K562 (cell line): ENCODE measurements at regions not wholly inside any gene's neighbourhood (a gene's known extent, or its start where the extent isn't known, plus 50 kb on each side); places are given as distances from the start of the nearest gene placed in this dataset.

Source experiments
- MYBL2 ChIP-seq, 2 experiments: fragments of 450-650 bp in 1 of 2; sonication (generic) in 1 of 2; formaldehyde crosslinking in 1 of 2; IDR thresholded peaks; 2 replicates each; pipeline versions ENCODE4 v1.6.1 to v1.8.1; 2017 to 2022; ENCODE audit warnings: borderline replicate concordance in 1 of 2, inconsistent platforms in 1 of 2, low read depth in 1 of 2, mild to moderate bottlenecking in 1 of 2, missing genetic modification reagents in 1 of 2, moderate library complexity in 1 of 2
- RNF2 ChIP-seq: sonication (generic); IDR thresholded peaks from 2 replicates; pipeline ENCODE4 v1.6.1; 2016
- ZNF282 ChIP-seq: sonication (generic); formaldehyde crosslinking; IDR thresholded peaks from 2 replicates; pipeline ENCODE4 v1.8.1; 2023; ENCODE audit warnings: missing genetic modification reagents
- TF ChIP-seq, protein P1 (sequence below): fragments of 250-450 bp; sonication (Bioruptor Pico); IDR thresholded peaks from 2 replicates; pipeline ENCODE4 v1.5.0; 2021; ENCODE audit warnings: mild to moderate bottlenecking, moderate library complexity

DNA sequence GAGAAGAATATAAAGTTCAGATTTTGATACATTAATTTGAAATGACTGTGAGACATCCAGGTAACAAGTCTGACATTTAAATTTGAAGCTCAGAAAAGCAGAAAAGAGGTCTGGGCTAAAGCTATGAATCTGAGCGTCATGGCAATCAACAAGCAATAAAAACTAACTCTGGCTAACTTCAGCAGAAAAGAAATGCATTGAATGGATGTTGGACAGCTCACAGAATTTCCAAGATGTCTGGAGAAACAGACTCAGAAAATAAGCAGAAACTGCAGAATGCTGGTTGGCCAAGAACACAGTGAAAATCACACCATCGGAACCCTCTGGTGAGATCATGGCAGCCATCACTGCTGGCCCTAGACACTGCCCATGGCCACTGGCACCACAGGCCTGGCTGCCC is 366.6 kb downstream of the METTL4 start:
- TF ChIP-seq, protein P1, sequence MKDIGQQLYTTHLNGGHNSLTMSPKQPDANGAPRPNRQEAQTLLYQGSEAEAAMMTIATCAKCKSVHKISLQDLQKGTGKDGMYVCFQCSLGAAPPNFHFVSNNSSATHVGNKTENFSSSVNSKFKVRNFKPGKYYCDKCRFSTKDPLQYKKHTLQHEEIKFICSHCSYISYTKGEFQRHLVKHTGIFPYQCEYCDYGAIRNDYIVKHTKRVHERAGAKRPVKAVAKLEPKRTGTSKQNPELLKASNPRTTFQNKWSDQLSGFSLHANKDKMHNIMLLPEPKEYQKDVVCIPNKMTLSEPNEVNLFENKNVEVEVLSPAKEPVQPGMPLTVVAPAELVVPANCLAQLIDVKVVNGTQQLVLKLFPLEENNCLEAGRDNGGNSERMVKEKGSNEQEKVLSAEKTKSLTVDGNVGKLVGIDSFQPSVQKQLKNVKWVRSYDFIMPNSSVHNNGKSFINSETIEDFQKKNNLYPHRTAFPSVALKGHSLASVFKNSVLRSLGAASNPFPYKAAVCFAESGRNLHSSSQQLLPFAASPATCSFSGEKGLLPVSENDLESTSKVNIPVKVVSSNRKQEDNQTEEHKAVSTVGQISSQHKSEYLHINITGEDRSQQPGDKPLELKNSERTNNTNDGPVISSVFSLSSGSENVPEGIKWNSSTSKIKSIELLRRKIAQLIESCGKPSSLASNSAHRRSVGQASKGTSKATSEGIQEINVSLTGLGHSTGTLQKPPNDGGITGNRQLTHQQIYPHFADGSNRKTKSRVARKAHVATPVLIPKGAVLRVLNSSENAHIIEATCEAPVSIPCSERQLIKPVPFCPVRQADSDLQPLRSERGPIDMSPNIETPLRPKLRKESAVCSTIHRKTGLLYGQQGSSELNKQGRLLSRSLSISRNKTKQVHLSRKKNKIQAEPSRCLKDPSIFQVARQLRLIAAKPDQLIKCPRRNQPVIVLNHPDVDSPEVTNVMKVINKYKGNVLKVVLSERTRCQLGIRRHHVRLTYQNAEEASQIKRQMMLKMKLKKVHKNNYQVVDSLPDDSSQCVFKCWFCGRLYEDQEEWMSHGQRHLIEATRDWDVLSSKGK (CRISPR knock-in tag) = no peak
- TF ChIP-seq MYBL2 (IDR thresholded peaks at IDR 0.05; ENCODE audit: low read depth) (no peak), MYBL2 (CRISPR knock-in tag; IDR thresholded peaks at IDR 0.05; ENCODE audit: borderline replicate concordance) (no peak), RNF2 (no peak), ZNF282 (CRISPR knock-in tag) (no peak)
